DOHH2 (cell line): ENCODE measurements at regions not wholly inside any gene's neighbourhood (a gene's known extent, or its start where the extent isn't known, plus 50 kb on each side); places are given as distances from the start of the nearest gene placed in this dataset.

Experiments used
- H3F3A ChIP-seq: fragments of 200-600 bp; sonication (generic), shearing (Covaris generic); 2 replicates; pipeline ENCODE4 v1.6.0; 2016; ENCODE audit warnings: antibody characterized with exemption, mild to moderate bottlenecking; ENCODE audit not compliant: control insufficient read depth, insufficient read depth
- H3K27ac ChIP-seq: fragments of 200-600 bp; sonication (generic); 2 replicates; pipeline ENCODE4 v1.5.1; 2014; ENCODE audit warnings: low read depth, mild to moderate bottlenecking, low read length, moderate library complexity
- H3K27me3 ChIP-seq: fragments of 200-600 bp; sonication (generic); 2 replicates; pipeline ENCODE4 v1.6.1; 2014; ENCODE audit warnings: mild to moderate bottlenecking, low read length, mixed read lengths; ENCODE audit not compliant: control insufficient read depth
- H3K36me3 ChIP-seq: fragments of 200-600 bp; sonication (generic); 2 replicates; pipeline ENCODE4 v1.6.1; 2014; ENCODE audit warnings: mild to moderate bottlenecking, low read length, moderate library complexity, mixed read lengths; ENCODE audit not compliant: control insufficient read depth
- H3K4me1 ChIP-seq: fragments of 200-600 bp; sonication (generic); 2 replicates; pipeline ENCODE4 v1.6.1; 2014; ENCODE audit warnings: mild to moderate bottlenecking, low read length, mixed read lengths; ENCODE audit not compliant: control insufficient read depth
- H3K4me2 ChIP-seq: fragments of 200-600 bp; sonication (generic); 2 replicates; pipeline ENCODE4 v1.6.0; 2014; ENCODE audit warnings: mild to moderate bottlenecking, low read length, moderate library complexity
- H3K4me3 ChIP-seq: fragments of 200-600 bp; sonication (generic); 2 replicates; pipeline ENCODE4 v1.5.1; 2014; ENCODE audit warnings: mild to moderate bottlenecking, low read length, mixed read lengths
- H3K79me2 ChIP-seq: fragments of 200-600 bp; sonication (generic); 2 replicates; pipeline ENCODE4 v1.6.1; 2014; ENCODE audit warnings: mild to moderate bottlenecking, low read length, mixed read lengths; ENCODE audit not compliant: control insufficient read depth
- H3K9me2 ChIP-seq: fragments of 200-600 bp; sonication (generic); replicated peaks from 2 replicates; pipeline ENCODE4 v1.6.1; 2014; ENCODE audit warnings: mild to moderate bottlenecking, low read length, mixed read lengths; ENCODE audit not compliant: control insufficient read depth
- H3K9me3 ChIP-seq: fragments of 200-600 bp; sonication (generic); 2 replicates; pipeline ENCODE4 v1.6.1; 2014; ENCODE audit warnings: antibody characterized with exemption, low read length, mixed read lengths; ENCODE audit not compliant: control insufficient read depth, insufficient read depth
- H4K20me1 ChIP-seq: fragments of 200-600 bp; sonication (generic); 2 replicates; pipeline ENCODE4 v1.6.0; 2014; ENCODE audit warnings: low read depth, mild to moderate bottlenecking, antibody characterized with exemption, low read length, moderate library complexity; ENCODE audit not compliant: control insufficient read depth, insufficient read depth
- EZH2phosphoT487 ChIP-seq: fragments of 200-600 bp; sonication (generic); IDR thresholded peaks from 2 replicates; pipeline ENCODE4 v1.6.1; 2017; ENCODE audit warnings: borderline replicate concordance, mild to moderate bottlenecking, antibody characterized with exemption, low read length, moderate library complexity, mixed read lengths
- TF ChIP-seq, protein P1 (sequence below): fragments of 200-600 bp; sonication (generic); IDR thresholded peaks from one replicate; pipeline ENCODE4 v1.5.1; 2014; ENCODE audit warnings: antibody characterized with exemption, mild to moderate bottlenecking, low read depth, low read length; ENCODE audit not compliant: poor library complexity, severe bottlenecking

DNA sequence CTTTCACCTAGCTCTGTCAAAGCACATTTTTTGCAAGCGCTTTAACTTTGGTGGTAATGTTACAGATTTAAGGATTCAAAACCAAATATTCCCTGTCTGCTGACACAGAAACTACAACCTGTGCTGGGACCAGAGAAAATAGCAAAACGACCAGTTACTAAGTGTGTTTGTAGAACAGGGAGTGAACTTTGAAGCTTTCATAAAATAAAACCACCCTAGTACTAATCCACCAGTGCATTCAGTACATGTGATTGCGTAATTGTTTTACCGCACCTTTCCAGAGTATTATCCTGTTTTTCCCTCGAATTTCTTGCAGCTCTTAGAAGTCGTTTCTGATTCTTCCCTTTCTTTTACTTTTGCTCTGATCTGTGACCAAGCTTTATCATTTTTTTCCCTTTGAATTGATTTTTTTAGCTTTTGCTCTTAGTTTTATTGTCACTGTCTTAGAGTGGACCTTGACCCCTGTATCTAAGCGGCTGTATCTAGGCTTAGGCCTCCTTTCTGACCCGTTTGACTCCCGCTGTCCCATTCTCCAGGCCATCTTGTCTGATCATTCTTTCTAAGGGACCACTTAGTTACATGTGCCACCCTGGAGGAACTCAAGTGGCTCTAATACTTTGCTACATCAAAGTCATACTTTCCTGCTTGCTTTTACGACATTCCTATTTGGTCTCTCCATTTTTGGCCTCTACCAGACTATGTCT is 429.4 kb downstream of the PCNX1 start:
- no peak overlapping the region for H3K4me3 ChIP-seq
- H3K4me2 ChIP-seq = no peak overlapping the region
- no peaks in the 10 kb centered on the region for H3K9me2 ChIP-seq
- peaks cover 2% of the 10 kb centered on the region for H3K4me1 ChIP-seq
- H3F3A ChIP-seq = no peaks in the 10 kb centered on the region
- H3K9me3 ChIP-seq = no peaks in the 10 kb centered on the region
- TF ChIP-seq EZH2phosphoT487 = no peak
- TF ChIP-seq, protein P1, sequence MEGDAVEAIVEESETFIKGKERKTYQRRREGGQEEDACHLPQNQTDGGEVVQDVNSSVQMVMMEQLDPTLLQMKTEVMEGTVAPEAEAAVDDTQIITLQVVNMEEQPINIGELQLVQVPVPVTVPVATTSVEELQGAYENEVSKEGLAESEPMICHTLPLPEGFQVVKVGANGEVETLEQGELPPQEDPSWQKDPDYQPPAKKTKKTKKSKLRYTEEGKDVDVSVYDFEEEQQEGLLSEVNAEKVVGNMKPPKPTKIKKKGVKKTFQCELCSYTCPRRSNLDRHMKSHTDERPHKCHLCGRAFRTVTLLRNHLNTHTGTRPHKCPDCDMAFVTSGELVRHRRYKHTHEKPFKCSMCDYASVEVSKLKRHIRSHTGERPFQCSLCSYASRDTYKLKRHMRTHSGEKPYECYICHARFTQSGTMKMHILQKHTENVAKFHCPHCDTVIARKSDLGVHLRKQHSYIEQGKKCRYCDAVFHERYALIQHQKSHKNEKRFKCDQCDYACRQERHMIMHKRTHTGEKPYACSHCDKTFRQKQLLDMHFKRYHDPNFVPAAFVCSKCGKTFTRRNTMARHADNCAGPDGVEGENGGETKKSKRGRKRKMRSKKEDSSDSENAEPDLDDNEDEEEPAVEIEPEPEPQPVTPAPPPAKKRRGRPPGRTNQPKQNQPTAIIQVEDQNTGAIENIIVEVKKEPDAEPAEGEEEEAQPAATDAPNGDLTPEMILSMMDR = no peak
- peaks cover 89% of the 10 kb centered on the region for H3K79me2 ChIP-seq
- H3K27me3 ChIP-seq = no peaks in the 10 kb centered on the region
- H3K27ac ChIP-seq = no peak overlapping the region
- peaks cover 4% of the 10 kb centered on the region; the same call in 1 of the 2 replicates for H3K36me3 ChIP-seq
- no peaks in the 10 kb centered on the region; the same call in 1 of the 2 replicates for H4K20me1 ChIP-seq

DNA sequence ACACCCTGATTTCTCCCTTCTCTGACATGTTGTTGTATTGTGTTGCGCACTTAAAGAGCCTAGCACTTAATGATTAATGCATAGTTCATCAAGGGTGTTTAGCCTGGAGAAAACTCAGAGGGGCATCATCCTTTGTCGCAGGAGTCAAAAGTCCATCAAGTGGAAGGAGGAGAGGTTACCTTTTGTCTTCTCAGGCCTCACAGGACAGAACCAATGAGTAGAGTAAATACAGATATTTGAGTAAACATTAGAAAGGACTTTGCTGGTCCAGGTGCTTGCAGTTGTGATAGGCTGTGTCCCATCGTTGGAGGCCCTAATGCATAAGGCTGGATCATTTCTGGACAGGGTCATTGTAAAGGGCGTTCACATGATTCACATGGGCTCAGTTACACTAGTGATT is 430.9 kb downstream of the PCNX1 start:
- TF ChIP-seq, protein P1 = no peak
- TF ChIP-seq EZH2phosphoT487 = no peak
- Histone ChIP-seq H3K4me1 (no peaks in the 10 kb centered on the region), H3F3A (no peaks in the 10 kb centered on the region), H3K36me3 (peaks cover under 1% of the 10 kb centered on the region; the same call in 1 of the 2 replicates), H3K79me2 (peaks cover 92% of the 10 kb centered on the region), H3K27ac (no peak overlapping the region), H3K4me3 (no peak overlapping the region), H4K20me1 (no peaks in the 10 kb centered on the region; the same call in 1 of the 2 replicates), H3K9me3 (no peaks in the 10 kb centered on the region), H3K27me3 (no peaks in the 10 kb centered on the region), H3K9me2 (no peaks in the 10 kb centered on the region), H3K4me2 (no peak overlapping the region)

DNA sequence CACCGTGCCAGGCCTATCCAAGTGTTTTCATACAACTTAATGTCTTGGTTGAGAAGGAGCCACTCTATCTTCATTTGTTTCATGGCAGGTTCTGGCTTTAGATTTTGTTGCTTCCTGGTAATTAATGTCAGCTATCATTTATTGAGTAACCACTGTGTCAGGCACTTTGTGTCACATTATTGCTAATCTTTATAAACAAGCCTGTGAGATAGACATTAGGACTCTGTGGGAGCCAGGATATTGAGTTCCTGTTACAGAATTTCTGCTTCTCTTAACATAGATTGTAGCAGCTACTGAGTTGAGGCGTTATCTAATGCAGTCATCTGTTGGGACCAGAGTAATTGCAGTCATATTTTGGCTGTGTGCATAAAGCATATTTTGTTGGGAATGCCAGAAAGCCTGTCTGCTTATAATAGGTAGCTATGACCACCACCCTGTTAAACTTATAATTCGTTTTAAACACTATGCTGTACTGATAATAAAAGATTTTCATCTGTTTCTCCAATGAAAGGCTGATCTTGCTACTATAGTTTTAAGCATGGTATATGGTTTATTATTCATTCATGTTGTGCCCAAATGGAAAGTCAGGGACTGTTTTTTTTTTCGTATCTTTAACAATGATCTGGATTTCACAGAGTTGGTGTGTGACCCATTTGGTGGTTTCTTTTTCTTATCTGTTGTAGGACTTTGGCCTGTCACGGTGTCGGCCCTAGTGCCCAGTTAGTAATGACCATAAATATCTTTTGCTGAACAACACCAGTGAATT is 432.6 kb downstream of the PCNX1 start:
- Histone ChIP-seq H3K27me3 (no peaks in the 10 kb centered on the region), H3F3A (no peaks in the 10 kb centered on the region), H3K9me2 (no peaks in the 10 kb centered on the region), H3K79me2 (peaks cover 93% of the 10 kb centered on the region), H3K4me1 (no peaks in the 10 kb centered on the region), H3K4me3 (no peak overlapping the region), H3K4me2 (no peak overlapping the region), H4K20me1 (no peaks in the 10 kb centered on the region; the same call in 1 of the 2 replicates), H3K27ac (no peak overlapping the region), H3K9me3 (no peaks in the 10 kb centered on the region), H3K36me3 (no peaks in the 10 kb centered on the region)
- TF ChIP-seq EZH2phosphoT487 = no peak
- TF ChIP-seq, protein P1 = no peak
